B cell (primary cell): ENCODE measurements at regions not wholly inside any gene's neighbourhood (a gene's known extent, or its start where the extent isn't known, plus 50 kb on each side); places are given as distances from the start of the nearest gene placed in this dataset.
A peak's percentile ranks its signal among the peaks of the same experiment; 100 is the strongest.

Experiments used
- ATAC-seq: fragments of 200-7000 bp; cut with Tn5 transposase; one replicate; pipeline ENCODE4 v1.10.0; 2021; ENCODE audit warnings: low read depth, mild to moderate bottlenecking, moderate number of reproducible peaks, moderate library complexity
- CTCF ChIA-PET: fragments of 350-600 bp; sonication (Branson Sonifier 250); formaldehyde crosslinking; loops from one replicate; lab custom pipeline; 2021; ENCODE audit warnings: antibody characterized with exemption, inconsistent platforms; lab: Charles Lee
- POLR2A ChIA-PET: fragments of 350-600 bp; sonication (Branson Sonifier 250); formaldehyde crosslinking; loops from one replicate; lab custom pipeline; 2021; ENCODE audit warnings: antibody characterized with exemption; lab: Charles Lee
- DNase-seq: peaks from one replicate; pipeline ENCODE4 v3.0.0; 2013
- H2AFZ ChIP-seq: 2 replicates; pipeline ENCODE4 v1.6.1; 2012; ENCODE audit warnings: mild to moderate bottlenecking, low read depth, low read length; ENCODE audit not compliant: insufficient read depth, poor library complexity, severe bottlenecking
- H3K27ac ChIP-seq, 2 donors: 1 replicate in 1 of 2; 2 replicates in 1 of 2; pipeline ENCODE4 v1.5.1; 2012 to 2013; ENCODE audit warnings: low read length in 2 of 2, mild to moderate bottlenecking in 2 of 2, moderate library complexity in 1 of 2
- H3K27me3 ChIP-seq, 4 experiments: fragments of 200-600 bp in 1 of 4; sonication (generic) in 1 of 4; replicated peaks in 1 of 4; 1 replicate in 2 of 4; 2 replicates in 2 of 4; pipeline versions ENCODE4 v1.6.1 to v1.7.0; 2013 to 2016; ENCODE audit warnings: low read length in 3 of 4, mild to moderate bottlenecking in 2 of 4, mixed read lengths in 1 of 4, moderate library complexity in 1 of 4; ENCODE audit not compliant: insufficient read depth in 4 of 4, control insufficient read depth in 3 of 4; ENCODE audit errors: control extremely low read depth in 1 of 4
- H3K36me3 ChIP-seq, 2 experiments: replicated peaks in 1 of 2; 1 replicate in 1 of 2; 2 replicates in 1 of 2; pipeline versions ENCODE4 v1.6.1 to v1.7.1; 2013; ENCODE audit warnings: low read length in 1 of 2; ENCODE audit not compliant: insufficient read depth in 2 of 2, control insufficient read depth in 1 of 2; ENCODE audit errors: control extremely low read depth in 1 of 2, extremely low read depth in 1 of 2
- H3K4me1 ChIP-seq, 2 donors: fragments of 200-600 bp in 1 of 2; sonication (generic) in 1 of 2; 1 replicate in 1 of 2; 2 replicates in 1 of 2; pipeline versions ENCODE4 v1.5.1 to v1.6.1; 2013 to 2017; ENCODE audit warnings: low read length in 2 of 2; ENCODE audit not compliant: control insufficient read depth in 2 of 2, insufficient read depth in 2 of 2
- H3K4me2 ChIP-seq: replicated peaks from 2 replicates; pipeline ENCODE3; 2012; ENCODE audit warnings: mild to moderate bottlenecking, low read depth, low read length; ENCODE audit not compliant: poor library complexity, severe bottlenecking
- H3K4me3 ChIP-seq, 5 experiments: fragments of 200-600 bp in 1 of 5; sonication (generic) in 1 of 5; 1 replicate in 3 of 5; 2 replicates in 2 of 5; pipeline versions ENCODE4 v1.5.1 to v1.7.0; 2011 to 2016; ENCODE audit warnings: low read length in 4 of 5, mild to moderate bottlenecking in 4 of 5, low read depth in 2 of 5, control low read depth in 1 of 5, moderate library complexity in 1 of 5; ENCODE audit not compliant: insufficient read depth in 1 of 5; ENCODE audit errors: control extremely low read depth in 1 of 5, extremely low read depth in 1 of 5
- H3K79me2 ChIP-seq: fragments of 200-600 bp; sonication (generic); one replicate; pipeline ENCODE4 v1.6.0; 2016; ENCODE audit warnings: low read length; ENCODE audit not compliant: control insufficient read depth, insufficient read depth
- H3K9ac ChIP-seq: fragments of 200-600 bp; sonication (generic); 2 replicates; pipeline ENCODE4 v1.6.1; 2017; ENCODE audit warnings: mild to moderate bottlenecking, low read length, moderate library complexity
- H3K9me3 ChIP-seq, 3 donors: one replicate each; pipeline versions ENCODE4 v1.6.1 to v1.7.1; 2013; ENCODE audit warnings: low read length in 2 of 3; ENCODE audit not compliant: control insufficient read depth in 2 of 3, insufficient read depth in 1 of 3; ENCODE audit errors: control extremely low read depth in 1 of 3
- H4K20me1 ChIP-seq: 2 replicates; pipeline ENCODE4 v1.6.0; 2012; ENCODE audit warnings: mild to moderate bottlenecking, low read length; ENCODE audit not compliant: insufficient read depth, control insufficient read depth, poor library complexity, severe bottlenecking
- H3K27ac Mint-ChIP-seq: one replicate; pipeline ENCODE4 v1.8.0; 2021; ENCODE audit warnings: mixed read lengths
- H3K27me3 Mint-ChIP-seq: one replicate; pipeline ENCODE4 v1.8.0; 2021; ENCODE audit warnings: mixed read lengths
- H3K4me1 Mint-ChIP-seq: one replicate; pipeline ENCODE4 v1.8.0; 2021; ENCODE audit warnings: mixed read lengths
- H3K4me3 Mint-ChIP-seq: one replicate; pipeline ENCODE4 v1.8.0; 2021; ENCODE audit warnings: mixed read lengths
- H3K9me3 Mint-ChIP-seq: one replicate; pipeline ENCODE4 v1.8.0; 2022; ENCODE audit warnings: mixed read lengths; ENCODE audit not compliant: insufficient read depth
- CTCF ChIP-seq: fragments of 200-600 bp; IDR thresholded peaks from one replicate; pipeline ENCODE4 v1.8.0; 2022; ENCODE audit warnings: antibody characterized with exemption, mild to moderate bottlenecking
- EZH2 ChIP-seq: IDR thresholded peaks from 2 replicates; pipeline ENCODE4 v1.6.1; 2012; ENCODE audit warnings: borderline replicate concordance, low read depth, mild to moderate bottlenecking, moderate library complexity, low read length; ENCODE audit not compliant: insufficient read depth, poor library complexity, severe bottlenecking
- WGBS: methylation state at CpG from one replicate; pipeline ENCODE4 v1.1.5; 2013; ENCODE audit warnings: missing lambda C conversion rate; ENCODE audit not compliant: insufficient coverage; 5-methylcytosine and 5-hydroxymethylcytosine counted together
- intact Hi-C: fragments of 100-400 bp; cut with micrococcal nuclease; formaldehyde crosslinking; loops from one replicate; pipeline ENCODE4 v1.10.0; 2022

GRCh38 chr1:148317288-148317985 is 165.4 kb upstream of the NBPF11 start:
- ATAC-seq (no peak), DNase-seq (no peak)
- H3K9me3 Mint-ChIP-seq = no peaks in the 10 kb centered on the region
- 80% methylated on average over 41 of the region's 42 CpGs for WGBS
- Histone ChIP-seq H3K4me2 (peak overlapping the region; percentile 96), H3K9me3 (no peaks in the 10 kb centered on the region), H3K4me1 (peaks cover 16 to 30% of the 10 kb centered on the region in 2 donors), H3K4me3 (peak overlapping the region; percentile 52 to 90 (median 64)), H3K27ac (no peak overlapping the region), H2AFZ (peak overlapping the region; percentile 94), H3K27me3 (no peaks in the 10 kb centered on the region), H4K20me1 (no peaks in the 10 kb centered on the region), H3K79me2 (no peaks in the 10 kb centered on the region), H3K9ac (peak overlapping the region; percentile 84), H3K36me3 (no peaks in the 10 kb centered on the region)
- H3K4me1 Mint-ChIP-seq = peaks cover 33% of the 10 kb centered on the region
- no peak for TF ChIP-seq CTCF
- TF ChIP-seq EZH2 = no peak
- peak overlapping the region; percentile 91 for H3K4me3 Mint-ChIP-seq
- intact Hi-C loops = loop anchor here (5.0 kb wide), 1 partner anchor 55 kb away; no protein-coding TSS in a partner anchor
- ChIA-PET CTCF (no interaction called here), POLR2A (interaction anchor here (1.7 kb wide), 1 partner anchor 14 kb away, joined by 6 read pairs; no protein-coding TSS in a partner anchor)
- peaks cover 4% of the 10 kb centered on the region for H3K27me3 Mint-ChIP-seq
- peak overlapping the region; percentile 90 for H3K27ac Mint-ChIP-seq
